NCI-H2227 treated with DMSO at 0.1 percent for 48 hours (cell line): ENCODE measurements at regions not wholly inside any gene's neighbourhood (a gene's known extent, or its start where the extent isn't known, plus 50 kb on each side); places are given as distances from the start of the nearest gene placed in this dataset.
"Not testable (repeated sequence)": the region's sequence is repeated elsewhere in the genome, so short reads cannot be mapped to it uniquely, and the experiment has no call there.

Experiments used
- DNase-seq: peaks from one replicate; lab custom pipeline; 2025; lab: John Stamatoyannopoulos, UW

DNA sequence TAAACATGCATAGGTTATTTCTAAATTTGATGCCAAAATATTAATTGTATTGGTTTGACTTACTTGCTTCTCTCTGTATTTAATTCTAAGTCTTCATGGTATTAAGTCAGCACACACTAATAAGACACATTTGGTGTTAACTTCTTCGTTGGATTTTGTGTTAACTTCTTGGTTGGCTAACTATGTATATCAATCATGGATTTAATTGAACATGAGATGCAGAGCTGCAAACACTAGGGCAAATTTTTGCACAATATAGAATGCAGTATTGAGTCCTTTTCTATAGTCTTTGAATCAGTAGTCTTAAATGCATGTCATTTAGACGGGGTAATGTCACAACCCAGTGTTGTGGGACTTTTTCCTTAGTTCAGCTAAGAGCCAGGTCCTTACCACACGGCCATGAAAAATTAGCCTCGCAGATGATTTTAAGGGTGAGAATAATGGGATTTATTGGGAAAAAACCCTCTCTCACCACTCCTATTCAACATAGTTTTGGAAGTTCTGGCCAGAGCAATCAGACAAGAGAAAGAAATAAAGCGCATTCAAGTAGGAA, 142.9 kb upstream of the TRIM24 start:
- no peak for DNase-seq

GRCh38 chr7:138324941-138325340, 135.1 kb upstream of the TRIM24 start:
- no peak for DNase-seq

DNA sequence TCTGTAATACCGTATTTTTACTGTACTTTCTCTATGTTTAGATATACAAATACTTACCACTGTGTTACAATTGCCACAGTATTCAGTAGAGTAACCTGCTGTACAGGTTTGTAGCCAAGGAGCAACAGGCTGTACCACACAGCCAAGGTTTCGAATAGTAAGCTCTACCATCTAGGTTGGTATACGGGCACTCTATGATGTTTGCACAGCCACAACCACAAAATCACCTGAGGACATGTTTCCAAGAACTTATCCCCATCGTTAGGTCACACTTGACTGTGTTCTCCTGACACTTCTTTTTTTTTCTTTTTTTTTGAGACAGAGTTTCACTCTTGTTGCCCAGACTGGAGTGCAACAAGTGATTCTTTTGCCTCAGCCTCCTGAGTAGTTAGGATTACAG, 134.6 kb upstream of the TRIM24 start:
- DNase-seq: no peak

DNA sequence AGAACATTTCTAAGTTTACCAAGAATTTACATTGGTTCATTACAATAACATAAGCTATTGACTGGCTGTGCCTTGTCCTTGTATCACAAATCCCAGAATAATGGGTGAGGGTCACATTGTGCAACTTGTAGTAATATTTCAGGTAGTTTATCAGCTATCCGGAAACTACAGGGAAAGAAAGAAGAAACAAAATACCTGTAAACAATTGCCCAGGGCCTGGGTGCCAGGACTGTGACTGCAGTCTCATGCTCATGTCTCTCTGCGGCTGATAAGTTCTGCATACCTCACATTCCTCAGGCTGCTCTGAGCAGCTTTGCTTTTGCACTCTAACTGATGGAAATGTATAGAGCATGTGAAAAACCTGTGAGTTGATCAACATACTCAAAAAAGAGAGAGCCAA, 131.8 kb upstream of the TRIM24 start:
- DNase-seq: no peak

DNA sequence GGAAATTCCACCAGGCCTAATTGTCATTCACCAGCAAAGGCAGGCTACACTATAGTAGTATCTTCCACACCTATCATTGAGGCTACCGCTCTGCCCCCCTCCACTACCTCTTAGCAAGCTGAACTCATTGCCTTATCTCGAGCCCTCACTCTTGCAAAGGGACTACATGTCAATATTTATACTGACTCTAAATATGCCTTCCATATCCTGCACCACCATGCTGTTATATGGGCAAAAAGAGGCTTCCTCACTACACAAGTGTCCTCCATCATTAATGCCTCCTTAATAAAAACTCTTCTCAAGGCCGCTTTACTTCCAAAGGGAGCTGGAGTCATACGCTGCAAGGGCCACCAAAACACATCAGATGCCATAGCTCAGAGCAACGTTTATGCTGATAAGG, 127.2 kb upstream of the TRIM24 start:
- not testable (repeated sequence) for DNase-seq

- no peak for DNase-seq
Measured at GRCh38 chr7:138338361-138338760, 121.7 kb upstream of the TRIM24 start.

DNA sequence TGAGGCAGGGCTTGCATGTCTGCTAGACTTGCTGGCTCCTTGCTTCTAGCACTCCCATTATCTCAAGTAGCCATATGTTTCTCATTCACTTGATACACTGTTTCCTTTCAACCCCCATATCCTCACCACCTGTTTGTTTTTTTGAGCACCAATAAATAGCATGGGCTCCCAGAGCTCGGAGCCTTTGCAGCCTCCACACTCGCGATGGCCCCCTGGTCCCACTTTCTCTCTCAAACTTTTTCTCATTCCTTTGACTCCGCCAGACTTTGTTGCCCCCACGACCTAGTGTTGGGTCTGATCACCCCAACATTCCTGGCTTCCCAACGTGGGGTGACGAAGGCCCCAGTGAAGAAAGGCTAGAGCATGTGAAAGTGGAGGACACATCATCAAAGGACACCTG, 120.8 kb upstream of the TRIM24 start:
- not testable (repeated sequence) for DNase-seq

- no peak for DNase-seq
Measured at GRCh38 chr7:138342990-138343389, 117.1 kb upstream of the TRIM24 start.

- DNase-seq: no peak
Measured at GRCh38 chr7:138345567-138345966, 114.5 kb upstream of the TRIM24 start.

DNA sequence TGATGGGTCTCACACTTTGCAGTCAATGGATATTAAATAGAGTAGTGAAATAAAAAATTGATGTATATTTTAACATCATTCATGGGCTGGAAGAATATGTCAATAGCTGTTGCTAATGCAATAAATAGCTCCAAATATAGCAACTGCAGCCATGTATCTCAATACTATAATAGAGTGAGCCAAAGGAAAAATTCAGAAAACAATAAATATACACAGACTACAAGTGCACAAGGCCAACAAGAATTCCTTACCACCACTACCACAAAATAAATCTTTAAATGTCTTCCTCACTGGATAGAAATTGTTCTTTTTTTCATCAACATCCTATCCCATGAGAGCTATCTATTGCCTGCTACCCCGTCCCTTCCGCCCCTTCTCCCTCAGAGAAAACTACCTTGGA, 113.1 kb upstream of the TRIM24 start:
- no peak for DNase-seq

GRCh38 chr7:138349841-138350700, 110.0 kb upstream of the TRIM24 start:
- no peak for DNase-seq

GRCh38 chr7:138350701-138351357, 109.2 kb upstream of the TRIM24 start:
- no peak for DNase-seq

DNA sequence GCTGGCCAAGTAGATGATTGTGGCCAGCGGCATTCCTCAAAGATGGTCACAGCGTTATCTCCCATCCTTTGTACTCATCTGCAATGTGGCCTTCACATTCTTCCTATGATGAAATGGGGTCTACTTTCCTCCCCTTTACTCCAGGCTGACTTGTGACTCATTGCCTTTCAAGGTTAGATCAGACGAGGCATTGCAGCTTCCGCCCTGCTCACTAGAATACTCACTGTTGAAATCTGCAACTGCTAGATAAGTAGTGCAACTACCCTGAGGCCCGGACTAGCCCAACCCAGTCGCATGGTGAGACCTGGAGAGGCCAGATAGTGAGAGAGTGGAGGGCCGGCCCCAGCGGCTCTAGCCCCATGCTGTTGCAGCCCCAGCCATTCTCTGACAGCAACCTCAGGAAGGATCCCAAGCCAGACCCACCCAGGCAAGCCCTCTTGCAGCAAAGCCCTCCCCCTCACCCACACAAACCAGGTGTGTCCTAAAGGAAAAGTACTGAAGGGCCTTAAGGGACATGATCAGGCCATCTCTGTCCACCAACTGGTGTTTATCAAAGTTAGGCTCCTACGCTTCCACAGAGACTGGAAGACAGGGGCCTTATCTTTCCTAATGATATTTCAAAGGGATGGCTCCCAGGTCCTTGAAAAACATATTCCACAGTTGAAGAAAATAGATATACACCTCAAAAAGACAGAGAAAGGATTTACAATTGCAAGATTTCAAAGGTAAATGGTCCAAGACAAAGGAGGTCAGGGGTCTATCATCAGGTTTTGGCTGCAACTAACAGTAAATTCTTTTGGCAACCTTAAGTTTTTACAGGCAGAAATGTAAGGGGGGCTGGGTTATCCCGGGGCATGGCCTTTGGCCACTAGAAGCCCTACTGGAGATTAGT, 107.2 kb upstream of the TRIM24 start:
- no peak for DNase-seq

GRCh38 chr7:138354066-138354465, 106.0 kb upstream of the TRIM24 start:
- DNase-seq: no peak

DNA sequence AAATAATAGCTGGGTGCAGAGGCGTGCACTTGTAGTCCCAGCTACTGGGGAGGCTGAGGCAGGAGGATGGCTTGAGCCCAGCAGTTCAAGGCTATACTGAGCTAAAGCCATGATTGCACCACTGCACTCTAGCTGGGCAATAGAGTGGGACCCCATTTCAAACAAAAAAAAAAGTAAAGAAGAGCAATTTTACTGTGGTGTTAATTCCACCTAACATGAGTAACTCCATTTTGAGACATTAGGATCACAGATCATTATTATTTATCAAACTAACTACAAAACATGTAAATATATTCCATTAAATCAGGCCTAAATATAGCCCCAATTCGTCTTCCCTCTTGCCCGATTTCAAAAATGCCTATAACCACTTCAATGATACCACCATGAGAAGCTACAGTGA, 104.8 kb upstream of the TRIM24 start:
- DNase-seq: no peak

GRCh38 chr7:138358850-138359341, 101.2 kb upstream of the TRIM24 start:
- DNase-seq: no peak

GRCh38 chr7:138359870-138360559, 100.0 kb upstream of the TRIM24 start:
- DNase-seq: peak; percentile 7

DNA sequence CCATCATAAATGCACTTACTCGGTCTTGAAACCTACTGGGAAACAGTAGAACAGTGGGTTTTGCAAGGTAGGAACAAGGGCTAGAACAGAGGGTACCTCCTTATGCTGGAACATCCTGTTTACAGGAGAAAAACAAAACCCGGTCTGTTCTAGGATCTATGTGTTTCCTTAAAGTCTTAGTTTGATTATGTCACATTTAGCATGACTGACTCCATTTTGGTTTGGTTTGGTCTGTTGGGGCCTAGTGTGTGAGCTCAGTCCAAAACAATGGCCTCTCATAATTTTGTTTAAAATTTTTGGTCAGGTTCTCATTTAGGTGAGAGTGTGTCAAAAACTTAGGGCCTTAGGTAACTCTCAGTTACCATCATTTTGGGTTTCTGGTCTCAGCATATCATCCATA, 96.3 kb upstream of the TRIM24 start:
- DNase-seq: no peak

- not testable (repeated sequence) for DNase-seq
Measured at GRCh38 chr7:138366137-138366536, 93.9 kb upstream of the TRIM24 start.

DNA sequence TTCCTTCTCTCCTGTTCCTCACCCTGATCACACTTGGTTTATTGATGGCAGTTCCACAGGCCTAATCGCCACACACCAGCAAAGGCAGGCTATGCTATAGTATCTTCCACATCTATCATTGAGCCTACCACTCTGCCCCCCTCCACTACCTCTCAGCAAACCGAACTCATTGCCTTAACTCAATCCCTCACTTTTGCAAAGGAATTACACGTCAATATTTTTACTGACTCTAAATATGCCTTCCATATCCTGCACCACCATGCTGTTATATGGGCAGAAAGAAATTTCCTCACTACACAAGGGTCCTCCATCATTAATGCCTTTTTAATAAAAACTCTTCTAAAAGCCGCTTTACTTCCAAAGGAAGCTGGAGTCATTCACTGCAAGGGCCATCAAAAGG, 93.4 kb upstream of the TRIM24 start:
- not testable (repeated sequence) for DNase-seq

- DNase-seq: no peak
Measured at GRCh38 chr7:138369797-138370196, 90.3 kb upstream of the TRIM24 start.
